SKM-1 (cell line): ENCODE measurements at regions not wholly inside any gene's neighbourhood (a gene's known extent, or its start where the extent isn't known, plus 50 kb on each side); places are given as distances from the start of the nearest gene placed in this dataset.

Experiments used
- DNase-seq: peaks from one replicate; lab custom pipeline; 2025; ENCODE audit not compliant: unreplicated experiment; lab: John Stamatoyannopoulos, UW

DNA sequence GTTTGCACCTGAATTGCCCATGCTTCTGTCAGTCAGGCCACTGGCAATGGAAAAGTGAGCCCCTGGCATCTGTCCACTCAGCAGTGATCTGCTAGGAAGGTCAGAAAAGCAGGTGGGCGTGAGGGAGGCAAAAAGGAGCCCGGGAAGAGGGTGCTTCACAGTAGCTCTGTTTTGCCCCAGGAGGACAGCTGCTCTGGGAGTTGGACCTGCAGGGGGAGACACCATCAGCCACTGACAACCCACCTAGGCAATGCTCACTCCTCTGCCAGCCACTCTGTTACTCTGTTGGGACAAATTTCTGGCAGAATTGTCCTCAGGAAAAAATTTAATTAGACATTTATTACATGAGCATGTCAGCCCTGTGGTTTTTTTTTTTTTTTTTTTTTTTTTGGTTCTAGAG lies 146.4 kb downstream of the LRIG2 start:
- no peak for DNase-seq

DNA sequence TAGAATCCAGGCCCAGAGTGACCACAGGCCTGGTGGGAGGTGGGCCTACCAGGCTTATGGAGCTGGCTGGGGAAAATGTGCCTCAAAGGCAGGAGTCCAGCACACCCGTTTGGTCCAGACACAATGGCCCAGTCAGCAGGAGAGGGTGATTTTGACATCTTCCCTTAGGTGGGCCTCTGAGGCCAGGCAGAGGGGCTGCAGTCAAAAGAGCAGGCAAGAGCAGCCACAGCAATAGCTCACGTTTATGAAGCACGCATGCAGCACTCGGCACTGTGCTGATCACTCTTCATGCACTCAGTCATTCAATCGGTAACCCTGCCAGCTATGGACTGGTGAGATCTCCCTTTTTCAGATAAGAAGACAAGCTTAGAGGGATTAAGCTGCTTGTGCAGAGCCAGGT lies 146.8 kb downstream of the LRIG2 start:
- DNase-seq = no peak

DNA sequence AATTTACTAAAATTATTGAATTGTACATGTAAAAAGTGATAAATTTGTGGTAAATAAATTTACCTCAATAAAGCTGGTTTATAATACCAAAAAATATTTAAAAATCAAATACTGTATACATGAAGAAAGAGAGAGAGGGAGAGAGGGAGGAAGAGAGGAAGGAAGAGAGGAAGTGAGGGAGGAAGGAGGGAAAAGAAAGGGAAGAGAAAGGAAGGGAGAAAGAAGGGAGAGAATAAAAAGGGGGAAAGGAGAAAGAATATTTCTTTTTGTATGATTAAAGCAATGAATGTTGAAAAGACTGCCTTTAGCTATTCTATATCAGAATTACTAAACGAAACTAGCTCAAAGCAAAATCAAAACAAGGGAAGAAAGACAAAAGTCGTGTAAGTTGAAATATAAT lies 150.0 kb downstream of the LRIG2 start:
- no peak for DNase-seq

DNA sequence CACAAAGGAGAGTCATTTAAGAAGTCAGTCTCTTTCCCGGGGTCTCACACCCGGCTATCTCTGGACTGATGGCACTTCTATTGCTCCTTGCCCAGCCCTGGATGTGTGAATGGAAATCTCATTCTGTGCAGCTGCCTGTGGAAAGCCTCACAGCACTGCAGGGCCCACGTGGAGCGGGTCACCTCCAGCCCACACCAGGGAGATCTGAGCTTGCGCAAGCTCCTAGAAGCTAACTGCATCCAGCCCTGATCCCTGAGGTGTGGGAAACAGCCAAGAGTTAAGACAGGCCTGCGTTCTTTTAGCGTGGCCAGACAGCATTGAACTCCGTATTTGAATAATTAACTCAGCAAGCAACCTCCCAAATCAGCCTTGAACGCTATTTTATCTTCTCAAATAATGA lies 150.5 kb downstream of the LRIG2 start:
- DNase-seq = no peak

DNA sequence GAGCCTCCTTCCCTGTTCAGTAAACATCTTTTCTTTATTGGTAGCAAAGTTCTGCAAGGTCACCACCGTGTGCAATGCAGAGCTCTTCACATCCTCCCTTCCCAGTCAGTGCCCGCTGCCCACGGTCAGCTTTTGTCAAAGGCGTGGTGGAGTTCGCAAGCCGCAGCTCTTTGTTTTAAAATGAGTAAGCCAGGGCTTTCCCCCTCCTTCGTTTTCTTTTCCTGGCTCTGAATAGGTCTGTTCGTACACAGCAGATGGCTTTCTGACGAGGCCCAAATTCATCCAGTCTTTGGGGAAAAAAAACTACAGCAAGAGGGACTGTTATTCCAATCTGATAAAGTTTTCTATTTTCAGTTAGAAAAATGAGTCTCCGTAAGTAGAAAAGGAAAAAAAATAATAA lies 153.2 kb downstream of the LRIG2 start:
- DNase-seq = no peak

DNA sequence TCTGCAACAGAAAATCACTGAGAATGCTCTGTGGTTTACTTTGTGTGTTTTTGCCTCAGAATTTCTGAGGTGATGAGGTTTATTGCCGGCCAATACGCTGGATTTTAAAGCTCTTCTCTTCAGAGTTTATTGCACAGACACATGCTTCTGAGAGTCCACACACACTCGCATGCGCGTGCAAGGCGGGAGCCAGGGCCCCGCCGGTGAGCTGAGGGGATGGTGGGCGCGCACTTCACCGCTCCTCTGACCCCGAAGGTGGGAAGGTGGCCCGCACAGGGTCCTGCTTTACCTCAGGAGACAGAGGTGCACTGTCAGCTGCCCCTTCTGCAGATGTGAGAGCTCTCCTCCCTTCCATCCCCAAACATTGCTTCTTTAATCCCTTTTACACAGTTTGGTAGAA lies 158.4 kb upstream of the MAGI3 start:
- DNase-seq = no peak

DNA sequence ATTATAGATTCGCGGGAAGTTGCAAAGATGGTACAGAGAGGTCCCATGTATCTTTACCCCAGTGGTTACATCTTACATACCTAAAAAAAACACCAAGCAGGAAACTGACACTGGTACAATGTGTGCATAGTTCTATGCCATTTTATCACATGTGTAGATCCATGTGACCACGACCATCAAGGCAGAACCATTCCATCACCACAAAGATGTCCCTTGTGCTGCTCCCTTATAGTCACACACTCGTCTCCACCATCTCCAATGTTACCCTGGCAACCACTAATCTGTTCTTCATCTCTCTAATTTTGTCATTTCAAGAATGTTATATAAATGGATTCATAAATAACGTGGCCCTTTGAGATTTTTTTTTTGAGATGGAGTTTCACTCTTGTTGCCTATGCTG lies 156.9 kb upstream of the MAGI3 start:
- no peak for DNase-seq

DNA sequence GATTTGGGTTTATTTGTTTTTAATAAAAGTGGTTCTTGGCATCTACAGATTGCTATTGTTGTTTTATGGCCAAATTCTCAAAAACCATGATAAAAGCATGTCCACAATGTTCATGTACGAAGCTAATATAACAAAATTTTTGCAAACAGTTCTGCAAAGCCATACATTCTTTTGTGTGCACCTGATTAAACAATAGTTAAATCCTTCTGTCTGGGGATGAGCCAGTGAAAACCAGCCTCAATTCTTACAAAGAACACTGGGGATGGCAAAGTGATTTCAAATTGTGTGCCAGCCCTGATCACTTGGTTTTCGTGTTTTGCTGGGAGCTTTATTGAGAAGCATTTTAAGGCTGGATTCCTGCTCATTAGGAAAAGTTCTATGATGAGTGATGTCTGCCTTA lies 149.1 kb upstream of the MAGI3 start:
- DNase-seq = no peak

DNA sequence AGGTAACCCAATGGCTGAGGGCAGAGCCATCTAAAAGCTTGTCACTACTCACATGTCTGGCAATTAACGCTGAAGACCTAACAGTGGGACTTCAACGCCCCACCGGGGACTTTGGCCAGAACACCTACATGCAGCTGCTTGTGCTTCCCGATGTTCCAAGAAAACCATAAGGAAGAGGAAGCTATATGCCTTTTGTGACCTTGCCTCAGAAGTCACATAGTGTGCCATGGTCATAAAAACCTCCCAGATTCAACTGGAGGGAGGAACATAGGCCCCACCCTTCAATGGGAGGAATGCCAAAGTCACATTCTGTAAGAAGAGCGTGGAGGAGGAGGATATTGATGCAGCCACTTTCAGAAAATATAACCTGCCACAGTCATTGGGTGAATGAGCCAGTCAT lies 147.8 kb upstream of the MAGI3 start:
- no peak for DNase-seq

DNA sequence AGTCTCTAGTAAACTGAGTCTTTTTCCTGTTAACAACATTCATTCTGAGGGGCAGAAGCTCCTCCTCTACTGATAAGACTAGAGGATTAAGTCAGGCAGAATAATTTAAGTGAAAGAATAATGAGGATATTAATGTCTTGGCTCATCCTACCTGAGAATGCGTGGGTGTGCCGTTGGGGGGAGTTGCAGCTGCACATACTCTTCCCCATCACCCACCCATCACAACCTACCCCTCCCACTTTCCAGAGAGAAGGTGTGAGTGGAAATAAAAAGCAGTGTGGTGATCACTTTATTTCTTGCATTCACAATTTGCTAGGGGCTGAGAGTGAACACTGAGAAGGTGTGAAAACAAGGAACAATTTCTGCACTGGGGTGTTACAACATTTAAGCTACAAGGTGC lies 146.8 kb upstream of the MAGI3 start:
- DNase-seq = no peak

DNA sequence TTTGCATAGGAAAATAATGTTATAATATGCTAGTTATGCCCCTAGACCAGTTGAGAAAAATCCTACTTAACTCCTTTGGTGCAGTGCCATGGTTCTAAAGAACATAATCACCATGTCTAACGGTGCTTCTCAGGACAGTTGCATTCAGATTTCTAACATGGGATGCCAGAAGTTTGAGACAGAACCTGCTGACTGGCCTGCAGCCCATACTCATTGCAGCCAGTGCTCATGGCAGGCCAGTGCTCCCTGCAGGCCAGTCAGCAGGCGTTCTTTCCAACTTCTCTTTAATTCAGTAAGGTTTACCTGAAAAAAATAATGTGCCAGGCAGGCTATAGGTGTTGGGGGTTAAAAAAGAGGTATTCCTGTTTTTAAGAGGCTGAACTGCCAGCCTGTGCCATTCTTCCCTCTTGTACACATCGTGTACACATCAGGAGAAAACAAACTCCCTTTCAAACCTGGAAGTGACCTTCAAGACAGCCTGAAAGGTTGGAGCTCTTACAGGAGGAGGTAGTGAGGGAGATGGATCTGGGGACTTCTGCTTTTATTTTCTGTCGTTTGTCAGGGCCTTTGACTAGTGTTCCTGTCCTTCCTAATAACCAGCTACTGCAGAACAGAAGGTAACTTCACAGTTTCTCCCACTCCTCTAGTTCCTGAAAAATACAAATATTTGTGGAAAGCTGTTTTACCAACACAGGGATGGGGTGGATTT lies 146.0 kb upstream of the MAGI3 start:
- no peak for DNase-seq

DNA sequence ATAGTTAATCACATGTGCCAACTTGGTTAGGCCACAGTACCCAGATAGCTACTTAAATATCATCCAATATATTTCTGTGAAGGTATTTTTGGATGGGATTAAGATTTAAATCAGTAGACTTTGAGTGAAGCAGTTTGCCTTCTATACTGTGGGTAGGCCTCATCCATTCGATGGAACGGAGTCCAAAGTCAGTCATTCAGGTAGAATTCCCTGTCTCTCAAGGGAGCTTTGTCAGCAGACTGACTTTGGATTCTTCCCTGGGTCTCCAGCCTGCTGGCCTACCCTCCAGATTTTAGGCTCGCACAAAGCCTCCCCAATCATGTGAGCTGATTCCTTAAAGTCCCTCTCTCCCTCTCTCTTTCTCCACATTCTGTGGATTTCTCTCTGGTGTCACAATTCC lies 145.1 kb upstream of the MAGI3 start:
- DNase-seq = no peak

DNA sequence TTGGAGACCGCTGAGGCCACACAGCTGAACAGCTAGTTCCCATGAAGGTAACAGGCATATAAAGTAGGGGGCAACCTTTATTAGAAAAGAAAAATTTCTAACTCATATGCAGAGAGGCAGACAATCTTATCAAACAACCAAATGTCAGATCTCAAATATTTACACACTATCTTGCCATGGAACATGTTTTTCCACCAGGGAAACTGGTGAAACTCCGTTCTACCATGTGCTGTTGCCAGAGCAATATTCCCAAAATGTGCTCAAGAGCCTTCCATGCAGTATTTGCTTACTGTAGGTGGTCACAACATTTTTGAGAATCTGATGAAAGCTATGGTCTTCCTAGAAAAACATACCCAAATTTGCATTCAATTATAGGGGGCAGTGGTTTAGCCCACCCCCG lies 143.4 kb upstream of the MAGI3 start:
- DNase-seq = no peak

DNA sequence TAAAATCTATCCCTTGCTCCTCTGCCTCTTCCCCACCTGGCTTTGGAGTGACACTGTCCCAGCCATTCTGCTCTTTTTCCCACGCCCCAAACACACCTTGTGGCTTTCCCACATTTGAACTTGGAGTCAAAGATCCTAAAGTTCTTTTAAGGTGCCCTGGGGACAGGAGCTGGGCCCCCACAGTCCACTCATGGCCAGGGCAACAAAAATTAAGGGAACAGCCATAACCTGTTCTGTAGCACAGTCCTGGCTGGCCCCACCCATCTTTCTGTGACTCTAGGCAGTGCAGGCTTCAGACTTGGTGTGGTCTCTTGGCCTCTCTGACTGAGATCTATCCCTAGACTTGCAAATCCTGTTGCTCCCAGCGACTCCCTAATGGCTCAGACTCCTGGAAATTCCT lies 143.0 kb upstream of the MAGI3 start:
- DNase-seq = no peak

DNA sequence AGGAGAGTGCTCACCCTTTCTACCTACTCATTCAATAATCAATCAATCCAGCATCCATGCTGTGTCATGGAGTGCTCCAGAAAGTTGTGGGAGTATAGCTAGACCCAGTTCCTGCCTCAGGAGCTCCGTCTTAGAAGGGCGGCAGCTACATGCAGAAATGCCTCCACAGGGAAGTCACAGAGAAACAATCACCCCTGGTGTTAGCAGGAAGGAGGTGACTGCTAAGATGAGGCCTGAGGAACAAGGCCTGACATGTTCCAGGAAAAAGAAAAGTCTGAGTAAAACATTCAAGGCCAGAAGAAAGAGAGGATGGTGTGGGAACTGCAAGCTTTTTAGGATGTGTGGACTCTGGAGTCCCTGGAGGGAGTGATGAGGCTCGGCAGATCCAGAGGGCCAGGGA lies 142.5 kb upstream of the MAGI3 start:
- DNase-seq = no peak

DNA sequence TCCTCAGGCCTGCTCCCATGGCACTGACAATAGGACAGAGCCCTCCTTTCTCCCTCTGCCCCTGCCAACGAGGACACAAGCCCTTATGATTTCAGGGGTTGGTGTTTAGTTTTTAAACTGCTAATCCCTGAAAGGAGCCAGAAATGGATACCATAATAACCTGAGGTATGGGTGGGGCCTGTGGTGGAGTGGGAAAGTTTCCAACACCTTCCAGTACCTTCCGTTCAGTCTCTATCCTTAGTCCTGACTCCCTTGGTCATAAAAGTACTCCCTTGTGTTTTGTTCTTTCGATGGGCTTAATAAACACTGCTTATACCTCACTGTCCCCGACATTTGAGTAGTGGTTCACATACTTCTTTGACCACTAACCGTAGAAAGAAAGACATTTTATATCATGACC lies 141.8 kb upstream of the MAGI3 start:
- no peak for DNase-seq

DNA sequence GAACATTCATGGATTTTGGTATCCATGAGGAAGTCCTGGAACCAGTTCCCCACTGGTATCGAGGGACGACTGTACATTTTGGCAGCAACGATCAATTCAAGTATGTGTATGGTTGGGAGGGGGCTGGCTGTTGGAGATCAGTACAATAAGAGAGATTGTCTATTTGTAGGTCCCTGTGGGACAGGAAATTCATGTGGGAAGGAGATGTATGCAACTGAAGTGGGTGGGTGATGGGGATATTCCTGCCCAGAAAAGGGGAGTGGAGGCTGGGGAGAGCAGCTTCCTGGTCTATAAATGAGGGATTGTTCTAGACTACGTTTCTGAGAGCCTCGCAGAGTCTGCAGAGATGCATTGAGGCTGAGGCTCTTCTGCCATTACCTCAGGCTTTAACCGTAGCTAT lies 140.2 kb upstream of the MAGI3 start:
- no peak for DNase-seq

DNA sequence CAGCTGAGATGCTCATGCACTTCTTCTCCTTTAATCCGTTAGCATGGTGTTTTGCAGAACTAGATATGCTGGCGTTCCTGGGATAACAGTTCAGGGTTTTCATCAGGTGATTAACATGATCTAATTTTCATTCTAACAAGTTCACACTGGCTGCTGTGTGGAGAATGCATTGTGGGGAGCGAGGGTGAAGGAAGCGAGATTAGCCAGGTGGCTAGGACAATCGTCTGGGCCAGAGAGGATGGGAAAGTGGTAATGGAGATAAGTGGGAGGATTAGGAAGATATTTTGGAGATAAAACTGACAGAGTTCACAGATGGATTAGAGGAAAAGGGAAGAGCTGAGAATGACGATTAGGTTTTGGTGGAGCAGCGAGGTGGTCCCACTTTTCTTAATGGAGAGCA lies 138.1 kb upstream of the MAGI3 start:
- DNase-seq = no peak

DNA sequence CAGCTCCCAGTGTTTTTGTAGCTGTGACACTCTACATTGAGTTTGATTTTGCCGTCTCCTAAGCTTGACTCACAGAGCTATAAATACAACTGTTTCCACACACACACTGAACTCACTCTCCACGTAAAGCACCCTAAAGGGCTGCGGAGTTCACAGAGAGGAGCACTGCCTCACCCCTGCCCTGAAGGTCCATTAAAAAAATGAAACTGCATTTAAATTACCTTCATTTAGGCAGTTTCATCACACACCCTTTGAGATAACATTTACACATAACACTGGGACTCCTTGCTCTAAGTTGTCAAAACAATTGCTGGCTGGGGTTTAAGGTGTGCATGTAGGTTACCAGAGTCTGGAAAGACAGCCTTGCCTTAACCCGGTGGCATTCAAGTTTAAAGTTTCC lies 137.1 kb upstream of the MAGI3 start:
- DNase-seq = no peak

DNA sequence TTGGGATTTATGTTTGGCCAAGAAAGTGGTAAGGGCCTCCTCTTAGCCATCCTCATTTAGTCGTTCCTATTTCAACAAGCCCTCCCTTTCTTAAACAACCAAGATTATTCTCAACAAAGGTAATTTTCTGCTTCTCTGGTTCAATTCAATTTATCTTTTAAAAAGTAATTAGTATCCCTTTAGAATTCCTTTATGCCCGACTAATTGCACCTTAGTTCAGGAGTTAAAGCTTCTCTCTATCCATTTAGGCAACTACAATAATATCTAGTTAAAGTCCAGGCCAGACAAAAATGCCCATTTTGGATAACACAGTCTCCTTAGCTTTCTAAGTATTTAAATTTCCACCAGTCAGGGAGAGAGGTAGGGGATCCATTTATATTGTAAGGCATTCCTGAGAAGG lies 136.7 kb upstream of the MAGI3 start:
- no peak for DNase-seq

DNA sequence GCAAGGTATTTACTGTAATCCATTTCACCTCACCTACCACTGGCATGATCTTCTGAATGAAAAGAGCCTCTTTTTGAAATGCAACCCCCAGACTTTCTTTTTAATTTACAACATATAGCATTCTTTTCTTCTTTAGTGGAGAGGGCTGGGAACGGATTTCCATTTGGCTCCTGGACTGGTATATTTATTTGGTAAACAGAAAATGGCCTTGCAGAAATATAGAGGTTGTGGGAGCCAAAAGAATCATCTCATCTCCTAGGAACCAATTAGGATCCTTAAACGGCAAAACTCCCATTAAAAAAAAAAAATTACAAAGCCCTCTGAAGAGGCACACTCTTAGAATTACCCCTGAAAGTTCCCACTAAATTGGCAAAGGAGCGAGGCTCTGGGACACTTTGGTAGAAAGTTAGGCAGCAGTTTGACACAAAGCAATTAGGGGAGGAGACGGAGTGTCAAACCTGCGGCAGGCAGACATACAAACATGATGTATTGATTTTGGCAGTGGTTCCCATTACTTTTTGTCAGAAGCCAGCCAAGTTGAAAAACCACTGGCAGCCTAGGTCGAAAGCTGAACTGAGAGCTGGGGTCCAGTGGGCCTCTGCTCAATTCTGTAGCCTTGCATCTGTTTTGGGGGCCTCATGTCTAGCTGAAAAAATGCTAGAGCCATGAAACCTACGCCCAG lies 135.1 kb upstream of the MAGI3 start:
- no peak for DNase-seq

DNA sequence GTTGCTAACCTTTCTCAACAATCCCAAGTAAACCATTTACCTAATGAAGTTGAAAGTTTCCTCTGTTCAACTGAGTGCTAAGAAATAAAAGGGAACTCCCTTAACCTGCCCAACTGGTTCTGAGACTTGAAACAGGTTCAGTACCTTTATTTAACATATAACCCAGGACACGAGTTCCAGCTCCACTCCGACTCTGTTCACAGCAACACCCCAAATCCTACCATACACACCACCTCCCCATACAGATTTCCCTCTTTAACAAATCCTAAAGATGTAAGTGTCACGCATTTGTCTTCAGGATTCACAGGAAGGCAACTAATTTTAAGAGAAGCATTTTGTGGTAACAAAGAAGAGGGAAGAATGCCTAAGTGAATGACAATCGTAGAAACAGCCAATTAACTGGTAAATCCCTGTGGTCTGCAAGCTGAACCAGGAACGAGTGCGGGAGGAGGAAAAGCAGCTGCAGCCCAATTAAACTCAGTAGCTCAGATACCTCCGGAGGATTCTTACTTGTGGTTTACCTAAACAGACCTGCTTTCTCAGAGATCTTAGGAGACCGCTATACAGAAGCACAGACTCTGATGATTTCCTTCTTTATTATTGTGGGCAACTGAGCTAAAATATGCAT lies 134.5 kb upstream of the MAGI3 start:
- no peak for DNase-seq

DNA sequence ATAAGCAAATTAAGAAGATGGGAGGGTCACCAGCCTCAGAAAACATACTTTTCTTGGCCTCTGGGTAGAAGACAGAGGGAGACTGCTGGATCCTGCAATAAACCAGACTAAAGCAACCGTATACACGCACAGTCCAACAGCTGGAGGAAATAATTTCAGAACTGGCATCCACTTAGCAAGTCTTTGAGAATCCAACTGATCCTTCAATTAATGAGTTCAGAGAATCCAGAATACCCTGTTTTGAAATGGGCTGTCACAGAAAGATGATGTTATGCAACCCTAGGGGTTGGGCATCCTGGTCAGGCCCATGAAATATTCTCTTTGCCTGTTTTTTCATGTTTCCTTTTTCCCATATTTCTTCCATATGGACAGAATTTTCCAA lies 134.0 kb upstream of the MAGI3 start:
- DNase-seq = no peak
